K562 (cell line): ENCODE measurements at regions not wholly inside any gene's neighbourhood (a gene's known extent, or its start where the extent isn't known, plus 50 kb on each side); places are given as distances from the start of the nearest gene placed in this dataset.
A peak's percentile ranks its signal among the peaks of the same experiment; 100 is the strongest.
"Not testable (repeated sequence)": the region's sequence is repeated elsewhere in the genome, so short reads cannot be mapped to it uniquely, and the experiment has no call there.

Experiments
- ATAC-seq: fragments of 200-7000 bp; cut with Tn5 transposase; 3 replicates; pipeline ENCODE4 v1.9.1; 2020; ENCODE audit warnings: moderate library complexity
- BruUV-seq: library from RNA; stranded (reverse); fragments of 400-500 nt; replicated peaks from 2 replicates; lab custom pipeline; 2021; lab: Mats Ljungman, UMichigan
- CTCF ChIA-PET: fragments of 300-600 bp; formaldehyde crosslinking; extraction: SDS; loops from one replicate; lab custom pipeline; 2021; ENCODE audit warnings: low intra/inter-chr PET ratio; lab: Yijun Ruan, JAX
- POLR2A ChIA-PET: fragments of 300-600, 350-650 bp; sonication (Branson Sonifier 250); formaldehyde crosslinking; extraction: SDS; loops from one replicate; lab custom pipeline; 2021; ENCODE audit warnings: antibody characterized with exemption, inconsistent platforms; lab: Yijun Ruan, JAX
- DNase-seq, 4 experiments: peaks; one replicate each; pipeline versions ENCODE4 v3.0.0 to v3.0.0-alpha.2; 2011 to 2018; ENCODE audit warnings: low spot score in 3 of 4, mixed read lengths in 3 of 4; ENCODE audit errors: extremely low read depth in 1 of 4
- FAIRE-seq: peaks from 2 replicates; lab custom pipeline; 2011; peaks lifted over from hg19 to GRCh38; lab: Jason Lieb, UNC
- H2AFZ ChIP-seq: 2 replicates; pipeline ENCODE4 v1.6.0; 2011; ENCODE audit warnings: low read depth, low read length, control low read depth, inconsistent platforms
- H3K27ac ChIP-seq: fragments of 200-600 bp; 3 replicates; pipeline ENCODE4 v1.8.0; 2011; ENCODE audit warnings: low read depth, mild to moderate bottlenecking, control low read depth, inconsistent platforms, low read length, moderate library complexity, mixed read lengths; ENCODE audit errors: extremely low read depth
- H3K27me3 ChIP-seq, 2 experiments: fragments of 300-600 bp in 1 of 2; 2 replicates in 1 of 2; 3 replicates in 1 of 2; pipeline versions ENCODE4 v1.6.0 to v1.8.0; 2011; ENCODE audit warnings: inconsistent platforms in 2 of 2, low read length in 2 of 2, mild to moderate bottlenecking in 1 of 2, mixed read lengths in 1 of 2, moderate library complexity in 1 of 2; ENCODE audit not compliant: control insufficient read depth in 2 of 2, insufficient read depth in 2 of 2
- H3K36me3 ChIP-seq: fragments of 300-600 bp; 3 replicates; pipeline ENCODE4 v1.8.0; 2011; ENCODE audit warnings: mild to moderate bottlenecking, low read length, inconsistent platforms; ENCODE audit not compliant: control insufficient read depth, insufficient read depth
- H3K4me1 ChIP-seq, 2 experiments: fragments of 200-600 bp in 1 of 2; replicated peaks in 1 of 2; 2 replicates in 1 of 2; 3 replicates in 1 of 2; pipeline versions ENCODE4 v1.5.1 to v1.8.0; 2011; ENCODE audit warnings: inconsistent platforms in 2 of 2, low read length in 2 of 2, mild to moderate bottlenecking in 1 of 2, mixed read lengths in 1 of 2, moderate library complexity in 1 of 2; ENCODE audit not compliant: control insufficient read depth in 2 of 2, insufficient read depth in 2 of 2
- H3K4me2 ChIP-seq: 2 replicates; pipeline ENCODE4 v1.6.1; 2011; ENCODE audit warnings: low read length, control low read depth, inconsistent platforms, mixed read lengths; ENCODE audit not compliant: insufficient read depth
- H3K4me3 ChIP-seq: fragments of 200-600 bp; sonication (generic), shearing (Covaris generic); 2 replicates; pipeline ENCODE4 v1.5.1; 2016; ENCODE audit warnings: control low read depth, inconsistent platforms
- H3K79me2 ChIP-seq: fragments of 200-600 bp; 3 replicates; pipeline ENCODE4 v1.8.0; 2011; ENCODE audit warnings: low read length, inconsistent platforms; ENCODE audit not compliant: control insufficient read depth, insufficient read depth
- H3K9ac ChIP-seq, 2 experiments: 2 replicates each; pipeline versions ENCODE4 v1.6.0 to v1.6.1; 2011; ENCODE audit warnings: low read depth in 2 of 2, low read length in 2 of 2, control low read depth in 1 of 2, inconsistent platforms in 1 of 2, mild to moderate bottlenecking in 1 of 2, mixed read lengths in 1 of 2; ENCODE audit not compliant: insufficient read depth in 1 of 2
- H3K9me1 ChIP-seq: one replicate; pipeline ENCODE4 v1.6.0; 2011; ENCODE audit warnings: inconsistent platforms, mild to moderate bottlenecking, low read length, moderate library complexity; ENCODE audit not compliant: control insufficient read depth, insufficient read depth
- H3K9me3 ChIP-seq: replicated peaks from 2 replicates; pipeline ENCODE4 v1.5.1; 2011; ENCODE audit warnings: low read depth, low read length, inconsistent platforms; ENCODE audit not compliant: control insufficient read depth, insufficient read depth
- H4K20me1 ChIP-seq: replicated peaks from 2 replicates; pipeline ENCODE4 v1.6.1; 2011; ENCODE audit warnings: low read length, inconsistent platforms, mixed read lengths; ENCODE audit not compliant: control insufficient read depth, insufficient read depth
- HLTF ChIP-seq: fragments of 450-650 bp; IDR thresholded peaks from 2 replicates; pipeline ENCODE4 v1.6.1; 2016
- LARP7 ChIP-seq: fragments of 450-650 bp; IDR thresholded peaks from 2 replicates; pipeline ENCODE4 v1.6.1; 2016
- NKRF ChIP-seq: fragments of 450-650 bp; IDR thresholded peaks from 2 replicates; pipeline ENCODE4 v1.6.1; 2016; ENCODE audit warnings: borderline replicate concordance
- NRF1 ChIP-seq, 2 experiments: fragments of 450-650 bp; IDR thresholded peaks in 1 of 2; conservative IDR thresholded peaks in 1 of 2; 2 replicates each; pipeline ENCODE4 v1.6.1; 2014; ENCODE audit warnings: mild to moderate bottlenecking in 2 of 2
- TBP ChIP-seq: optimal IDR thresholded peaks from 2 replicates; pipeline ENCODE3; 2011; ENCODE audit warnings: low read depth, low read length, improper control_type of control experiment
- TRIM25 ChIP-seq: fragments of 450-650 bp; IDR thresholded peaks from 2 replicates; pipeline ENCODE4 v1.7.0; 2016; ENCODE audit warnings: borderline replicate concordance
- ZBTB40 ChIP-seq, 2 experiments: fragments of 450-650 bp in 1 of 2; sonication (generic) in 1 of 2; formaldehyde crosslinking in 1 of 2; IDR thresholded peaks; 2 replicates each; pipeline versions ENCODE4 v1.7.1 to v1.9.0; 2016 to 2022; ENCODE audit warnings: inconsistent platforms in 1 of 2, mild to moderate bottlenecking in 1 of 2, missing genetic modification reagents in 1 of 2
- ZNF24 ChIP-seq: fragments of 450-650 bp; IDR thresholded peaks from 2 replicates; pipeline ENCODE4 v1.6.1; 2016
- ZNF311 ChIP-seq: fragments of 250-450 bp; sonication (Bioruptor Pico); IDR thresholded peaks from 2 replicates; pipeline ENCODE4 v1.4.0; 2020; ENCODE audit warnings: mild to moderate bottlenecking, moderate library complexity
- WGBS: fragments of 100-300 bp; shearing (Covaris generic); methylation state at CpG from one replicate; pipeline ENCODE4 v1.1.6; 2016; ENCODE audit warnings: low coverage, mixed read lengths; ENCODE audit not compliant: insufficient coverage; ENCODE audit errors: missing lambda C conversion rate; 5-methylcytosine and 5-hydroxymethylcytosine counted together
- in situ Hi-C: fragments of 300-500 bp; cut with MboI; formaldehyde crosslinking; loops from 4 replicates; pipeline ENCODE4 v1.15.0; 2018; ENCODE audit warnings: inconsistent platforms, mixed read lengths
- intact Hi-C: fragments of 100-400 bp; cut with micrococcal nuclease; formaldehyde crosslinking; loops from 2 replicates; pipeline ENCODE4 v1.14.2; 2022

DNA sequence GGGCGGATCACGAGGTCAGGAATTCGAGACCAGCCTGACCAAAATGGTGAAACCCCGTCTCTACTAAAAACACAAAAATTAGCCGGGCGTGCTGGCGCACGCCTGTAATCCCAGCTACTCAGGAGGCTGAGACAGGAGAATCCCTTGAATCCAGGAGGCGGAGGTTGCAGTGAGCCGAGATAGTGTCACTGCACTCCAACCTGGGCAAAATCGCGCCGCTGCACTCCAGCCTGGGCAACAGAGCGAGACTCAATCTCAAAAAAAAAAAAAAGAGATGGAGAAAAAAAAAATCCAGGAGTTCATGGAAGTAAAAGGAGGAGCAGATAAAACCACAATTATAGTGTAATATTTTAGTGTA, 76.3 kb upstream of the ZNF184 start:
- Histone ChIP-seq H3K27ac (peak overlapping the region; percentile 80; the same call in 2 of the 3 replicates), H3K9ac (peak overlapping the region; percentile 33 to 79; a peak in 2 of 4 replicates), H3K4me3 (peak overlapping the region; percentile 53), H2AFZ (peak overlapping the region; percentile 92), H3K4me2 (peak overlapping the region; percentile 91), H3K4me1 (peaks cover 4 to 21% of the 10 kb centered on the region in 2 experiments; a peak in 3 of 5 replicates)
- WGBS, result 24% methylated on average over 14 of the region's 14 CpGs
- ATAC-seq; DNase-seq; H4K20me1 ChIP-seq; H3K9me1 ChIP-seq; H3K9me3 ChIP-seq; H3K36me3 ChIP-seq; H3K27me3 ChIP-seq; BruUV-seq; in situ Hi-C loops; H3K79me2 ChIP-seq; FAIRE-seq; TF ChIP-seq ZBTB40 (CRISPR knock-in tag; IDR thresholded peaks at IDR 0.05): not testable (repeated sequence)
- POLR2A ChIA-PET, result interaction anchor here (0.8 to 1.2 kb wide), 6 partner anchors 11 to 346 kb away, joined by 3 to 4 read pairs (median 3); no protein-coding TSS in a partner anchor
- CTCF ChIA-PET, result interaction anchor here (0.6 kb wide), 1 partner anchor 135 kb away, joined by 3 read pairs; no protein-coding TSS in a partner anchor
- intact Hi-C loops, result loop anchor here (5.0 kb wide), 3 partner anchors 123 to 252 kb away; no protein-coding TSS in a partner anchor
- TF ChIP-seq TBP (peak; percentile 38), ZBTB40 (IDR thresholded peaks at IDR 0.05) (0 out of 2 replicates have a peak, but pooled peaks have one; percentile 18), ZNF24 (peak; percentile 12; the same call in 1 of the 2 replicates), NRF1 (conservative IDR thresholded peaks at IDR 0.05 in 1 of 2, IDR thresholded peaks at IDR 0.05 in 1 of 2) (peak in 1 of 2 experiments; percentile 31; a peak in 2 of 4 replicates), NKRF (0 out of 2 replicates have a peak, but pooled peaks have one; percentile 20), HLTF (0 out of 2 replicates have a peak, but pooled peaks have one; percentile 15), LARP7 (0 out of 2 replicates have a peak, but pooled peaks have one; percentile 37), ZNF311 (CRISPR knock-in tag) (0 out of 2 replicates have a peak, but pooled peaks have one; percentile 9), TRIM25 (0 out of 2 replicates have a peak, but pooled peaks have one; percentile 75)
